ENCODE measurements at regions not wholly inside any gene's neighbourhood (a gene's known extent, or its start where the extent isn't known, plus 50 kb on each side); places are given as distances from the start of the nearest gene placed in this dataset.

GRCh38 chr16:59163371-59164055, 429.4 kb upstream of the GOT2 start:
- H3K79me2 ChIP-seq (ENCODE audit: control insufficient read depth, insufficient read depth, low read length): no peaks in the 10 kb centered on the region
- ChIA-PET CTCF (ENCODE audit: low intra/inter-chr PET ratio) (no interaction called here), POLR2A (no interaction called here)
- H4K20me1 ChIP-seq (replicated peaks; ENCODE audit: control insufficient read depth, insufficient read depth, low read length): no peaks in the 10 kb centered on the region
- H3K4me2 ChIP-seq (ENCODE audit: insufficient read depth, low read length): no peak overlapping the region
- DNase-seq (ENCODE audit: extremely low read depth in 1 of 4, low spot score in 3 of 4): no peak
- H3K9me3 ChIP-seq (replicated peaks; ENCODE audit: control insufficient read depth, insufficient read depth, low read depth, low read length): no peaks in the 10 kb centered on the region
- FAIRE-seq: no peak
- H3K9me1 ChIP-seq (ENCODE audit: control insufficient read depth, insufficient read depth, low read length): no peaks in the 10 kb centered on the region
- in situ Hi-C loops (cut with MboI): no loop called here
- H3K27me3 ChIP-seq (ENCODE audit: control insufficient read depth in 2 of 2, insufficient read depth in 2 of 2, low read length in 2 of 2): no peaks in the 10 kb centered on the region
- BruUV-seq (replicated peaks): no TSS peak
- no peaks in the 10 kb centered on the region for H3K4me1 ChIP-seq (replicated peaks in 1 of 2; ENCODE audit: control insufficient read depth in 2 of 2, insufficient read depth in 2 of 2, low read length in 2 of 2)
- H3K27ac ChIP-seq (ENCODE audit: extremely low read depth, low read depth, low read length): no peak overlapping the region
- no peaks in the 10 kb centered on the region for H3K36me3 ChIP-seq (ENCODE audit: control insufficient read depth, insufficient read depth, low read length)
- no peak for TF ChIP-seq FOS (IDR thresholded peaks at IDR 0.05; ENCODE audit: extremely low read depth, insufficient read length)
- TF ChIP-seq GATA2 (CRISPR knock-in tag; IDR thresholded peaks at IDR 0.05): no peak
- TF ChIP-seq CGGBP1 (CRISPR knock-in tag; IDR thresholded peaks at IDR 0.05): no peak
- no peak for TF ChIP-seq ZNF324 (CRISPR knock-in tag; IDR thresholded peaks at IDR 0.05)
- TF ChIP-seq POLR2B (IDR thresholded peaks at IDR 0.05; ENCODE audit: low read depth, partially characterized antibody): no peak
- TF ChIP-seq FOXA1 (IDR thresholded peaks at IDR 0.05; ENCODE audit: borderline replicate concordance): no peak
- no peak for TF ChIP-seq NFE2 (IDR thresholded peaks at IDR 0.05; ENCODE audit: low read depth)
- no peak for TF ChIP-seq MYC (IDR thresholded peaks at IDR 0.05; ENCODE audit: low read depth, low read length)
- no peak for TF ChIP-seq MYC (CRISPR knock-in tag; IDR thresholded peaks at IDR 0.05; ENCODE audit: borderline replicate concordance, low read depth)
- no peak for TF ChIP-seq ILK (tag; IDR thresholded peaks at IDR 0.05; ENCODE audit: borderline replicate concordance, low read depth)
- TF ChIP-seq RFX5 (IDR thresholded peaks at IDR 0.05; ENCODE audit: low read depth, low read length): no peak
- TF ChIP-seq CHD1 (IDR thresholded peaks at IDR 0.05; ENCODE audit: low read length): no peak
- no peak for TF ChIP-seq ZNF224 (CRISPR knock-in tag; IDR thresholded peaks at IDR 0.05)
- no peak for TF ChIP-seq NFIC (IDR thresholded peaks at IDR 0.05)
- TF ChIP-seq COPS2 (conservative IDR thresholded peaks at IDR 0.05): no peak
- TF ChIP-seq HDGF (IDR thresholded peaks at IDR 0.05): no peak
- no peak for TF ChIP-seq SIN3A (IDR thresholded peaks at IDR 0.05; ENCODE audit: borderline replicate concordance in 2 of 2, control insufficient read depth in 1 of 2, low read depth in 2 of 2, low read length in 2 of 2)
- no peak overlapping the region for H3K4me3 ChIP-seq
- ATAC-seq: no peak
- H2AFZ ChIP-seq (ENCODE audit: low read depth, low read length): no peak overlapping the region
- WGBS (ENCODE audit: insufficient coverage, low coverage, missing lambda C conversion rate): 0% methylated on average over 3 of the region's 3 CpGs
- intact Hi-C loops (cut with micrococcal nuclease): no loop called here
- H3K9ac ChIP-seq (ENCODE audit: insufficient read depth in 1 of 2, low read depth in 2 of 2, low read length in 2 of 2): no peak overlapping the region
